Prostate gland (tissue), 2 donors: ENCODE measurements at regions not wholly inside any gene's neighbourhood (a gene's known extent, or its start where the extent isn't known, plus 50 kb on each side); places are given as distances from the start of the nearest gene placed in this dataset.
"Not testable (repeated sequence)": the region's sequence is repeated elsewhere in the genome, so short reads cannot be mapped to it uniquely, and the experiment has no call there.

ENCODE experiments used
- DNase-seq: peaks from one replicate; pipeline ENCODE4 v3.0.0-alpha.2; 2019; ENCODE audit warnings: low spot score
- H3K27ac ChIP-seq, 2 donors: fragments of 200-600 bp; sonication (generic); 2 replicates each; pipeline ENCODE4 v1.5.1; 2017 to 2019
- H3K27me3 ChIP-seq: fragments of 200-600 bp; sonication (generic); replicated peaks from 2 replicates; pipeline ENCODE4 v1.5.1; 2019; ENCODE audit not compliant: insufficient read depth
- H3K36me3 ChIP-seq, 2 donors: fragments of 200-600 bp; sonication (generic); 1 replicate in 1 of 2; 2 replicates in 1 of 2; pipeline versions ENCODE4 v1.5.1 to v1.8.1; 2017 to 2019
- H3K4me1 ChIP-seq: fragments of 200-600 bp; sonication (generic); replicated peaks from 2 replicates; pipeline ENCODE4 v1.5.1; 2019
- H3K4me3 ChIP-seq, 2 donors: fragments of 200-600 bp; sonication (generic); 2 replicates each; pipeline ENCODE4 v1.5.1; 2017 to 2019
- H3K9me3 ChIP-seq: fragments of 200-600 bp; sonication (generic); 2 replicates; pipeline ENCODE4 v1.5.1; 2017
- POLR2A ChIP-seq: fragments of 450-650 bp; IDR thresholded peaks from one replicate; pipeline ENCODE4 v1.6.1; 2016; ENCODE audit warnings: antibody characterized with exemption, mild to moderate bottlenecking
- POLR2AphosphoS5 ChIP-seq: sonication (generic); formaldehyde crosslinking; IDR thresholded peaks from one replicate; pipeline ENCODE4 v1.6.1; 2017; ENCODE audit warnings: antibody characterized with exemption
- WGBS: methylation state at CpG from one replicate; pipeline ENCODE4 v1.1.5; 2018; 5-methylcytosine and 5-hydroxymethylcytosine counted together
- intact Hi-C: fragments of 100-400 bp; cut with DNase I; formaldehyde crosslinking; loops from one replicate; pipeline ENCODE4 v1.14.2; 2022
- TF ChIP-seq, protein P1 (sequence below), 4 experiments: fragments of 200-600 bp in 2 of 4; fragments of 450-650 bp in 2 of 4; sonication (generic) in 2 of 4; IDR thresholded peaks; 1 replicate in 3 of 4; 2 replicates in 1 of 4; pipeline ENCODE4 v1.5.1; 2016 to 2019; ENCODE audit warnings: antibody characterized with exemption in 4 of 4, mild to moderate bottlenecking in 2 of 4, moderate library complexity in 2 of 4

DNA sequence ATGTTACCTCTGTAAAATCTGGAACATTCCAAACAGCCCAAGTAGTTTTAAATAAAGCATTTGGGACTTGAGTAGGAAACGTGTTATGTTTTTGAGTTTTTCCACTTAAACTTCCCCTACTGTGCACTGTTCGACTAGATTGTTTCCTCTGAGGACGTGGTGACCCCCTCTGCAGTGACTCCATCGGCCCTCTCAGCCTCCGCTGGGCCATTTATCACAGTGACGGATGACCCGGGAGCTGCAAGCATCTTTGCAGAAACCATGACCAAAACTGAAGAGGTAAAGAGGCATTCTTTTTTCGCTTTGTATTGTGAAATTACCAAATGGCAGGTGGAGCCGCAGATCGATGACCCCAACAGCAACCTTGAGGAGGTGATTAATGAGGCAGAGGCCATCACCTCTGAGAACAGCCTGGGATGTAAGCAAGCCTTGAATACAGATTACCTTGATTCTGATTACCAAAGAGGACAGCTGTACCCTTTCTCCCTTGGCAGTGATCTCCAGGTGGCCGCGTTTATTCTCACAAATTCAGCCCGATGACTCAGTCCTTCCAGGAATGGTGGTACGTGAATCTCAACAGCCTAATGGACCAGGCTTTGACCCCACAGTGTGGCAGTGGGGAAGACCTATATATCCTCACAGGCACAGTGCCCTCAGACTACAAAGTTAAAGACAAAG is 79.1 kb upstream of the FAN1 start:
- DNase-seq, result no peak
- H3K4me3 ChIP-seq, result no peak overlapping the region
- H3K36me3 ChIP-seq, result no peaks in the 10 kb centered on the region
- H3K27me3 ChIP-seq, result no peaks in the 10 kb centered on the region
- no peak overlapping the region for H3K27ac ChIP-seq
- H3K9me3 ChIP-seq, result no peaks in the 10 kb centered on the region
- TF ChIP-seq, protein P1, sequence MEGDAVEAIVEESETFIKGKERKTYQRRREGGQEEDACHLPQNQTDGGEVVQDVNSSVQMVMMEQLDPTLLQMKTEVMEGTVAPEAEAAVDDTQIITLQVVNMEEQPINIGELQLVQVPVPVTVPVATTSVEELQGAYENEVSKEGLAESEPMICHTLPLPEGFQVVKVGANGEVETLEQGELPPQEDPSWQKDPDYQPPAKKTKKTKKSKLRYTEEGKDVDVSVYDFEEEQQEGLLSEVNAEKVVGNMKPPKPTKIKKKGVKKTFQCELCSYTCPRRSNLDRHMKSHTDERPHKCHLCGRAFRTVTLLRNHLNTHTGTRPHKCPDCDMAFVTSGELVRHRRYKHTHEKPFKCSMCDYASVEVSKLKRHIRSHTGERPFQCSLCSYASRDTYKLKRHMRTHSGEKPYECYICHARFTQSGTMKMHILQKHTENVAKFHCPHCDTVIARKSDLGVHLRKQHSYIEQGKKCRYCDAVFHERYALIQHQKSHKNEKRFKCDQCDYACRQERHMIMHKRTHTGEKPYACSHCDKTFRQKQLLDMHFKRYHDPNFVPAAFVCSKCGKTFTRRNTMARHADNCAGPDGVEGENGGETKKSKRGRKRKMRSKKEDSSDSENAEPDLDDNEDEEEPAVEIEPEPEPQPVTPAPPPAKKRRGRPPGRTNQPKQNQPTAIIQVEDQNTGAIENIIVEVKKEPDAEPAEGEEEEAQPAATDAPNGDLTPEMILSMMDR (IDR thresholded peaks at IDR 0.05), result no peak
- TF ChIP-seq POLR2A, result no peak
- no peak for TF ChIP-seq POLR2AphosphoS5
- intact Hi-C loops, result no loop called here
- no peaks in the 10 kb centered on the region for H3K4me1 ChIP-seq
- 77% methylated on average over 14 of the region's 14 CpGs for WGBS

DNA sequence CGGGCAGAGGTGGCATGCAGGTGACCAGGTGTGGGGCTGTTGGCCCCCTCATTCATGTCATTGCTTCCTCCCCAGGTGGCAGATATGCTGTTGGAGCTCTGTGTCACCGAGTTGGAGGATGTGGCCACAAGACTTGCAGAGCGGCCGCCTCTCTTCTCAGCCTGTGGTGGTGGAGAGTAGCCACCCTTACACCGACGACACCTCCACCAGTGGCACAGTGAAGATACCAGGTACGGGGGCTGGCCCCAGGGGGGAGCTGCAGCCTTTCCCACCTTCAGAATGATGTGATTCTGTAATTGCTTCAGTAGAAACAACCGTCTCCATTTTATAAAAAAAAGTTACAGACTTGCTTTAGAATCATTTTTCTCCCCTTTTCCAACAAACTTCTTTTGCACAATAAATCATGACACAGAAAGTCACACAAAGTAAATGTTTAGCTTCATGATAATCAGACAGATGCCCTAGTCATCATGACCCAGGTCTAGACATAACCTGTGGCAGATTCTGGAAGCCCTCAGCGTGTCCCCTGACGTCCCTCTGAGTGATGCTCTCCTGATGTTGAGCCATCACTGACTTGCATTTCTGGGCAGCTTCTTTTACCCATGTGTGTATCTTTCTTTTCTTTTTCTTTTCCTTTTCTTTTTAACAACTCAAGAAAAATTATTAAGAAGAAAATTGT is 76.0 kb upstream of the FAN1 start:
- intact Hi-C loops, result no loop called here
- Histone ChIP-seq H3K4me1 (no peaks in the 10 kb centered on the region), H3K27ac (no peak overlapping the region), H3K9me3 (no peaks in the 10 kb centered on the region), H3K27me3 (no peaks in the 10 kb centered on the region), H3K36me3 (no peaks in the 10 kb centered on the region), H3K4me3 (no peak overlapping the region)
- TF ChIP-seq, protein P1 (IDR thresholded peaks at IDR 0.05), result no peak
- WGBS, result 87% methylated on average over 10 of the region's 10 CpGs
- DNase-seq, result no peak

DNA sequence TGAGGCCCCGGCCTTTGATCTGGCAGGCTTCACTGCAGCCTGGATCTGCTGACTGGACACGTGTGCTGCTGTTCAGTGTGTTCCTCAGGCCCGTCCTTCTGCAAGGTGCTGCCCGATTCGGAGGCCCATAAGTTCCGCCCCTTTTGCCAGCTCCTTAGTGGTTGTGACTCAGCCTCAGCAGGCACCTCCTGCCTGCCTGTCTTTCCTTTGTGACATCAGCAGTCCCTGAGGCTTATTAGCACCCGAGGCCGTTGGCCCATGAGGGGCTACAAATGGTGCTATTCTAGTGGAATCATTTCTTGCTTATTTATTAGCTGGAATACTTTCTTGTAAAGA is 75.4 kb upstream of the FAN1 start:
- H3K9me3 ChIP-seq, DNase-seq, H3K4me3 ChIP-seq, H3K4me1 ChIP-seq, H3K36me3 ChIP-seq, intact Hi-C loops, H3K27me3 ChIP-seq, H3K27ac ChIP-seq: not testable (repeated sequence)
- 30% methylated on average over 8 of the region's 8 CpGs for WGBS

DNA sequence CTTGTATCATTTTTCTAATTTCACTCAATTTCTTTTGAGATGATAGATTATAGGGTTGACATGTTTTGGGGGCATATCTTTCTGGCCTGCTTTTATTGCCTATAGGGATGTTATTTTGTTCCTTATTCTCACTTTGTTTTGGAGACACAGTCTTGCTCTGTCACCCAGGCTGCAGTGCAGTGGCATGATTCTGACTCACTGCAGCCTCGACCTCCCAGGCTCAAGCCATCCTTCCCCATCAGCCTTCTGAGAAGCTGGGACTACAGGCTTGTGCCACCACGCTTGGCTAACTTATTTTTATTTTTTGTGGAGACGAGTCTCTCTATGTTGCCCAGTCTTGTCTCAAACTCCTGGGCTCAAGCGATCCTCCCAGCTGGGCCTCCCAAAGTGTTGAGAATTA is 72.8 kb upstream of the FAN1 start:
- H3K4me1 ChIP-seq, result no peaks in the 10 kb centered on the region
- no peak overlapping the region for H3K4me3 ChIP-seq
- intact Hi-C loops, result no loop called here
- no peaks in the 10 kb centered on the region for H3K36me3 ChIP-seq
- DNase-seq, result no peak
- no peaks in the 10 kb centered on the region for H3K9me3 ChIP-seq
- WGBS, result 93% methylated on average over 4 of the region's 4 CpGs
- H3K27me3 ChIP-seq, result no peaks in the 10 kb centered on the region
- TF ChIP-seq POLR2AphosphoS5 (no peak), POLR2A (no peak)
- TF ChIP-seq, protein P1 (IDR thresholded peaks at IDR 0.05), result no peak
- no peak overlapping the region for H3K27ac ChIP-seq

DNA sequence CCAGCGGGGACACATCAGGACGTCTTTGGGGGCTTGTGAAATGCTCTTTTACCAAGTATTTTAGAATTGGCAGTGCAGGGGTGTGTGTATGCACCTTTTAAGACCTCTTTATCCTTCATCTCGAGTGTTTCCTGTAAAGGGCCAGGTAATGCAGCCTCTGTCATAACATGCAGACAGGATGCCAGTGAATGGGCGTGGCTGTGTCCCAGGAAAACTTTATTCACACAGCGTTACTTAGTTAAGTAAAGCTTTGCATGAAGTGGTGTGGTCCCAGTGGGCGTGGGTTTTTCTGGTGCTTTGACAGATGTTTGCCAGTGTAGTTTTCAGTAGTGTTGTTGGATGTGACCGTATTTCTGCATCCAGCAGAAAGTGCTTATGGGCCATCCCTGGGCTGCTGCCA is 70.3 kb upstream of the FAN1 start:
- H3K36me3 ChIP-seq, intact Hi-C loops, H3K9me3 ChIP-seq, H3K27me3 ChIP-seq, H3K27ac ChIP-seq, H3K4me3 ChIP-seq, DNase-seq, H3K4me1 ChIP-seq: not testable (repeated sequence)
- whole genome bisulfite sequencing, result 58% methylated on average over 7 of the region's 7 CpGs

DNA sequence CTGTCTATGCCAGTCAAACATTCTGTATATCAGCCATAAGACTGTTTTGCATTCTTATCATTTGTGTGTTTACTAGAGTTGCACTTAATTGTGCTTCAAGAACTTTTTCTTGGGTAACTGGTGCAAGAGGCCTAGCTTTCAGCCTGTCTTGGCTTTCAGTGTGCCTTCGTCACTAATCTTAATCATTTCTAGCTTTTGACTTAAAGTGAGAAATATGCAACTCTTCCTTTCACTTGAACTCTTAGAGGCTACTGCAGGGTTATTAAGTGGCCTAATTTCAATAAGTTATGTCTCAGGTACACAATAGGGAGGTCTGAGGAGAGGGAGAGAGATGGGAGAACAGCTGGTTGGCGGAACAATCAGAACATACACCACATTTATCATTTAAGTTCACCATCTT is 62.1 kb upstream of the FAN1 start:
- intact Hi-C loops, H3K27me3 ChIP-seq, DNase-seq, H3K9me3 ChIP-seq, H3K36me3 ChIP-seq, H3K4me3 ChIP-seq, H3K4me1 ChIP-seq, H3K27ac ChIP-seq: not testable (repeated sequence)
- WGBS, result 96% methylated on average over 2 of the region's 2 CpGs

DNA sequence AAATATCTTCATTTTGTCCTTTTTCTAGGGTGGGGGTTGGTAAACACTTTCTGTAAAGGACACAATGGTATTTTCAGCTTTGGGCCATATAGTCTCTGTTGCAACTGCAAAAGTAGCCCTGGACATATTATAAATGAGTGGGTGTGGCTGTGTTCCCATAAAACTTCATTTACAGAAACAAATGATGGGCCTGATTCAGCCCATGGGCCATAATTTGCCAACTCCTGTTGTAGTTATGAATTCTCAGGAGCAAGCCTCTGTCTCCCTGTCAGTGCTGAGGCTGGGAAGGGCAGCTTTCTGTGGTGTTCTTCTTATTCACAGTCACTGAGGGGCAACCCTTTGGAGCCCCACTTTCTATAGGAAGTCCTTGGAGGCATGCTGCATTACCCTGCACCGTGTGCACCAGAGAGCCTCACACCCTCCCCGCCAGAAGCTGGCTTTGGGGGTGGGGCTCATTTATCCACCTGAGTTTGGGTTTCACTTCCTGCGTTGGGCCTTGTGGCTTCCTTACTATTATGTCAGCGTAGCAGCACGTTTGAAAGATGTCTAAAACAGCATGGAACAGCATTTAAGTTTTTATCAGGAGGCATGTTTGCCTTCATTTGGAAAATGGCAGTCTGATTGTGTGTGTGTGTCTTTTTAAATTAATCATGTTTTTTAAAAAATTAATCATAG is 60.8 kb upstream of the FAN1 start:
- H3K36me3 ChIP-seq, H3K4me3 ChIP-seq, DNase-seq, intact Hi-C loops, H3K9me3 ChIP-seq, H3K4me1 ChIP-seq, H3K27ac ChIP-seq, H3K27me3 ChIP-seq: not testable (repeated sequence)
- 41% methylated on average over 4 of the region's 5 CpGs for WGBS

DNA sequence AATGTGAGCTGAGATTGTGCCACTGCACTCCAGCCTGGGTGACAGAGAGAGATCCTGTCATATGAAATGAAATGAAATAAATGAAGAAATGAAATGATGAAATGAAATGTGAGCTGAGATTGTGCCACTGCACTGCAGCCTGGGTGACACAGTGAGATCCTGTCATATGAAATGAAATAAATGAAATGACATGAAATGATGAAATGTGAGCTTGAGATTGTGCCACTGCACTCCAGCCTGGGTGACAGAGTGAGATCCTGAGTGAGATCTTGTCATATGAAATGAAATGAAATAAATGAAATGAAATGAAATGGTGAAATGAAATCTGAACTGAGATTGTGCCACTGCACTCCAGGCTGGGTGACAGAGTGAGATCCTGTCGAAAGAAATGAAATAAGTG is 58.2 kb upstream of the FAN1 start:
- 93% methylated on average over 1 of the region's 1 CpG for WGBS

More for the DNA sequence above, 58.2 kb upstream of the FAN1 start:
- H3K4me1 ChIP-seq, H3K9me3 ChIP-seq, H3K4me3 ChIP-seq, H3K27ac ChIP-seq, intact Hi-C loops, DNase-seq, H3K36me3 ChIP-seq, H3K27me3 ChIP-seq: not testable (repeated sequence)
